ENCODE measurements at regions not wholly inside any gene's neighbourhood (a gene's known extent, or its start where the extent isn't known, plus 50 kb on each side); places are given as distances from the start of the nearest gene placed in this dataset.

- H3K27ac ChIP-seq (ENCODE audit: low read depth in 1 of 2, low read length in 2 of 2): no peak overlapping the region
- peaks cover 0 to 26% (median 6%) of the 10 kb centered on the region in 4 donors for H3K9me3 ChIP-seq (ENCODE audit: control insufficient read depth in 4 of 4, low read length in 3 of 4)
- no peak for TF ChIP-seq ZBTB33 (IDR thresholded peaks at IDR 0.05)
- no peak for TF ChIP-seq MAX (IDR thresholded peaks at IDR 0.05)
- TF ChIP-seq EGR1 (IDR thresholded peaks at IDR 0.05; ENCODE audit: low read depth in 2 of 2): no peak
- no peak for TF ChIP-seq JUND (IDR thresholded peaks at IDR 0.05)
- no peak overlapping the region for H3K9ac ChIP-seq (ENCODE audit: low read depth in 1 of 2, low read length in 2 of 2)
- H3K27me3 ChIP-seq (ENCODE audit: control insufficient read depth in 4 of 4, insufficient read depth in 4 of 4, low read length in 3 of 4): peaks cover 0 to 3% (median 0%) of the 10 kb centered on the region in 4 donors
- H3K4me1 ChIP-seq (ENCODE audit: control insufficient read depth in 4 of 4, insufficient read depth in 4 of 4, low read length in 3 of 4): no peaks in the 10 kb centered on the region
- WGBS: 60% methylated on average over 4 of the region's 4 CpGs
- no peak overlapping the region for H3K4me3 ChIP-seq (ENCODE audit: low read depth in 1 of 3, low read length in 3 of 3)
- DNase-seq (ENCODE audit: low spot score): no peak
- H3K36me3 ChIP-seq (ENCODE audit: control insufficient read depth in 4 of 4, insufficient read depth in 3 of 4, low read depth in 1 of 4, low read length in 3 of 4): no peaks in the 10 kb centered on the region
Observed at GRCh38 chr16:87080571-87081167, 236.5 kb downstream of the C16orf95 start.

- DNase-seq (ENCODE audit: low spot score): no peak
- WGBS: 86% methylated on average over 5 of the region's 5 CpGs
Observed at GRCh38 chr16:87085441-87085840, 231.8 kb downstream of the C16orf95 start.

GRCh38 chr16:87086156-87086555, 231.0 kb downstream of the C16orf95 start:
- Histone ChIP-seq H3K27me3 (ENCODE audit: control insufficient read depth in 4 of 4, insufficient read depth in 4 of 4, low read length in 3 of 4) (no peaks in the 10 kb centered on the region), H3K36me3 (ENCODE audit: control insufficient read depth in 4 of 4, insufficient read depth in 3 of 4, low read depth in 1 of 4, low read length in 3 of 4) (no peaks in the 10 kb centered on the region), H3K4me3 (ENCODE audit: low read depth in 1 of 3, low read length in 3 of 3) (no peak overlapping the region), H3K4me1 (ENCODE audit: control insufficient read depth in 4 of 4, insufficient read depth in 4 of 4, low read length in 3 of 4) (no peaks in the 10 kb centered on the region), H3K9me3 (ENCODE audit: control insufficient read depth in 4 of 4, low read length in 3 of 4) (peaks cover 0 to 13% (median 3%) of the 10 kb centered on the region in 4 donors), H3K9ac (ENCODE audit: low read depth in 1 of 2, low read length in 2 of 2) (no peak overlapping the region), H3K27ac (ENCODE audit: low read depth in 1 of 2, low read length in 2 of 2) (no peak overlapping the region)
- no peak for DNase-seq (ENCODE audit: low spot score)
- no peak for TF ChIP-seq JUND (IDR thresholded peaks at IDR 0.05)
- TF ChIP-seq FOXA1 (IDR thresholded peaks at IDR 0.05): no peak
- 83% methylated on average over 4 of the region's 4 CpGs for WGBS

More at GRCh38 chr16:87085441-87085840, 231.8 kb downstream of the C16orf95 start:
- Histone ChIP-seq H3K36me3 (ENCODE audit: control insufficient read depth in 4 of 4, insufficient read depth in 3 of 4, low read depth in 1 of 4, low read length in 3 of 4) (no peaks in the 10 kb centered on the region), H3K9me3 (ENCODE audit: control insufficient read depth in 4 of 4, low read length in 3 of 4) (peaks cover 0 to 20% (median 5%) of the 10 kb centered on the region in 4 donors), H3K4me1 (ENCODE audit: control insufficient read depth in 4 of 4, insufficient read depth in 4 of 4, low read length in 3 of 4) (no peaks in the 10 kb centered on the region), H3K27ac (ENCODE audit: low read depth in 1 of 2, low read length in 2 of 2) (no peak overlapping the region), H3K27me3 (ENCODE audit: control insufficient read depth in 4 of 4, insufficient read depth in 4 of 4, low read length in 3 of 4) (no peaks in the 10 kb centered on the region), H3K4me3 (ENCODE audit: low read depth in 1 of 3, low read length in 3 of 3) (no peak overlapping the region), H3K9ac (ENCODE audit: low read depth in 1 of 2, low read length in 2 of 2) (no peak overlapping the region)
- no peak for TF ChIP-seq YY1 (IDR thresholded peaks at IDR 0.05)
- TF ChIP-seq GABPA (IDR thresholded peaks at IDR 0.05 in 1 of 2, conservative IDR thresholded peaks at IDR 0.05 in 1 of 2): no peak
- TF ChIP-seq NR2F2 (IDR thresholded peaks at IDR 0.05): no peak
- TF ChIP-seq HNF4G (IDR thresholded peaks at IDR 0.05): no peak
- TF ChIP-seq RAD21 (IDR thresholded peaks at IDR 0.05): no peak

GRCh38 chr16:87086575-87086974, 230.6 kb downstream of the C16orf95 start:
- H3K27me3 ChIP-seq (ENCODE audit: control insufficient read depth in 4 of 4, insufficient read depth in 4 of 4, low read length in 3 of 4): peaks cover 0 to 2% (median 0%) of the 10 kb centered on the region in 4 donors
- no peak overlapping the region for H3K9ac ChIP-seq (ENCODE audit: low read depth in 1 of 2, low read length in 2 of 2)
- peaks cover 0 to 9% (median 1%) of the 10 kb centered on the region in 4 donors for H3K9me3 ChIP-seq (ENCODE audit: control insufficient read depth in 4 of 4, low read length in 3 of 4)
- no peak for DNase-seq (ENCODE audit: low spot score)
- H3K36me3 ChIP-seq (ENCODE audit: control insufficient read depth in 4 of 4, insufficient read depth in 3 of 4, low read depth in 1 of 4, low read length in 3 of 4): no peaks in the 10 kb centered on the region
- H3K4me3 ChIP-seq (ENCODE audit: low read depth in 1 of 3, low read length in 3 of 3): no peak overlapping the region
- TF ChIP-seq JUND (IDR thresholded peaks at IDR 0.05): no peak
- TF ChIP-seq ZBTB33 (IDR thresholded peaks at IDR 0.05): no peak
- TF ChIP-seq MAX (IDR thresholded peaks at IDR 0.05): no peak
- TF ChIP-seq SP1 (IDR thresholded peaks at IDR 0.05): no peak
- TF ChIP-seq YY1 (IDR thresholded peaks at IDR 0.05): no peak
- H3K4me1 ChIP-seq (ENCODE audit: control insufficient read depth in 4 of 4, insufficient read depth in 4 of 4, low read length in 3 of 4): no peaks in the 10 kb centered on the region
- no peak overlapping the region for H3K27ac ChIP-seq (ENCODE audit: low read depth in 1 of 2, low read length in 2 of 2)

Measured in liver (tissue), 7 donors.